ENCODE measurements at regions not wholly inside any gene's neighbourhood (a gene's known extent, or its start where the extent isn't known, plus 50 kb on each side); places are given as distances from the start of the nearest gene placed in this dataset.

DNA sequence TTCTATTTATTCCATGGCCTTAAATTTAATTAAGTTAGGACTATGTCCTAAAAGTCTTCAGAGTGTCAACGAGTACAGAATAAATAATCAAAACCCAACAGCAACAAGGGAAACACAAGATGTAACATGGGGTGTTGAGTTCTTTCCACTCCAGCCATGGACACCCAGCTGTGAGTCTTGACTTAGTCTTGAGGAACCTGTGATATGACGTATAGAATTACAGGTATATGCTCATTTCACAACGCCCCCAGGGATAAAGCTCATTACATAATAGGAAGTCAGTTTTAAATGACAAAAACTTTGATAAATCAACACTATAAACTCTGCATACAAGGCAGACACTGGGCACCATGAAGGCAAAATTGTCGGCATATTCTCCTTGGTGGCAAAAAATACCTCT lies 200.0 kb upstream of the CASK start:
- no TSS peak for BruUV-seq (replicated peaks)
- no peak for DNase-seq (ENCODE audit: low read depth, low spot score)
- Histone ChIP-seq H3K4me3 (ENCODE audit: low read depth in 2 of 2, low read length in 2 of 2) (no peak overlapping the region), H3K27ac (ENCODE audit: low read length) (no peak overlapping the region), H3K9me3 (ENCODE audit: control insufficient read depth, insufficient read depth, low read depth, low read length) (no peaks in the 10 kb centered on the region), H3K36me3 (ENCODE audit: control insufficient read depth, insufficient read depth, low read length) (no peaks in the 10 kb centered on the region), H3K4me1 (ENCODE audit: control insufficient read depth, insufficient read depth, low read length) (no peaks in the 10 kb centered on the region), H3K27me3 (ENCODE audit: control insufficient read depth, insufficient read depth, low read length) (no peaks in the 10 kb centered on the region)
- ATAC-seq, result no peak
- in situ Hi-C loops (cut with HindIII; ENCODE audit: low pct_unique_long_range_greater_than_20kb, low sequenced_read_pairs) (no loop called here), intact Hi-C loops (cut with micrococcal nuclease; ENCODE audit: unreplicated experiment) (no loop called here)
- ChIA-PET CTCF (no interaction called here), POLR2A (no interaction called here)
- TF ChIP-seq SIN3A (IDR thresholded peaks at IDR 0.05; ENCODE audit: borderline replicate concordance, insufficient read depth, low read depth, low read length) (no peak), TCF7L2 (IDR thresholded peaks at IDR 0.05; ENCODE audit: low read depth, low read length) (no peak), POLR2AphosphoS5 (IDR thresholded peaks at IDR 0.05; ENCODE audit: low read depth, low read length) (no peak)
- TF ChIP-seq, protein P1, sequence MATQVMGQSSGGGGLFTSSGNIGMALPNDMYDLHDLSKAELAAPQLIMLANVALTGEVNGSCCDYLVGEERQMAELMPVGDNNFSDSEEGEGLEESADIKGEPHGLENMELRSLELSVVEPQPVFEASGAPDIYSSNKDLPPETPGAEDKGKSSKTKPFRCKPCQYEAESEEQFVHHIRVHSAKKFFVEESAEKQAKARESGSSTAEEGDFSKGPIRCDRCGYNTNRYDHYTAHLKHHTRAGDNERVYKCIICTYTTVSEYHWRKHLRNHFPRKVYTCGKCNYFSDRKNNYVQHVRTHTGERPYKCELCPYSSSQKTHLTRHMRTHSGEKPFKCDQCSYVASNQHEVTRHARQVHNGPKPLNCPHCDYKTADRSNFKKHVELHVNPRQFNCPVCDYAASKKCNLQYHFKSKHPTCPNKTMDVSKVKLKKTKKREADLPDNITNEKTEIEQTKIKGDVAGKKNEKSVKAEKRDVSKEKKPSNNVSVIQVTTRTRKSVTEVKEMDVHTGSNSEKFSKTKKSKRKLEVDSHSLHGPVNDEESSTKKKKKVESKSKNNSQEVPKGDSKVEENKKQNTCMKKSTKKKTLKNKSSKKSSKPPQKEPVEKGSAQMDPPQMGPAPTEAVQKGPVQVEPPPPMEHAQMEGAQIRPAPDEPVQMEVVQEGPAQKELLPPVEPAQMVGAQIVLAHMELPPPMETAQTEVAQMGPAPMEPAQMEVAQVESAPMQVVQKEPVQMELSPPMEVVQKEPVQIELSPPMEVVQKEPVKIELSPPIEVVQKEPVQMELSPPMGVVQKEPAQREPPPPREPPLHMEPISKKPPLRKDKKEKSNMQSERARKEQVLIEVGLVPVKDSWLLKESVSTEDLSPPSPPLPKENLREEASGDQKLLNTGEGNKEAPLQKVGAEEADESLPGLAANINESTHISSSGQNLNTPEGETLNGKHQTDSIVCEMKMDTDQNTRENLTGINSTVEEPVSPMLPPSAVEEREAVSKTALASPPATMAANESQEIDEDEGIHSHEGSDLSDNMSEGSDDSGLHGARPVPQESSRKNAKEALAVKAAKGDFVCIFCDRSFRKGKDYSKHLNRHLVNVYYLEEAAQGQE (IDR thresholded peaks at IDR 0.05; ENCODE audit: insufficient read depth in 1 of 2, low read depth in 2 of 2, low read length in 1 of 2), result no peak
- TF ChIP-seq, protein P2, sequence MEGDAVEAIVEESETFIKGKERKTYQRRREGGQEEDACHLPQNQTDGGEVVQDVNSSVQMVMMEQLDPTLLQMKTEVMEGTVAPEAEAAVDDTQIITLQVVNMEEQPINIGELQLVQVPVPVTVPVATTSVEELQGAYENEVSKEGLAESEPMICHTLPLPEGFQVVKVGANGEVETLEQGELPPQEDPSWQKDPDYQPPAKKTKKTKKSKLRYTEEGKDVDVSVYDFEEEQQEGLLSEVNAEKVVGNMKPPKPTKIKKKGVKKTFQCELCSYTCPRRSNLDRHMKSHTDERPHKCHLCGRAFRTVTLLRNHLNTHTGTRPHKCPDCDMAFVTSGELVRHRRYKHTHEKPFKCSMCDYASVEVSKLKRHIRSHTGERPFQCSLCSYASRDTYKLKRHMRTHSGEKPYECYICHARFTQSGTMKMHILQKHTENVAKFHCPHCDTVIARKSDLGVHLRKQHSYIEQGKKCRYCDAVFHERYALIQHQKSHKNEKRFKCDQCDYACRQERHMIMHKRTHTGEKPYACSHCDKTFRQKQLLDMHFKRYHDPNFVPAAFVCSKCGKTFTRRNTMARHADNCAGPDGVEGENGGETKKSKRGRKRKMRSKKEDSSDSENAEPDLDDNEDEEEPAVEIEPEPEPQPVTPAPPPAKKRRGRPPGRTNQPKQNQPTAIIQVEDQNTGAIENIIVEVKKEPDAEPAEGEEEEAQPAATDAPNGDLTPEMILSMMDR (IDR thresholded peaks at IDR 0.05), result no peak

DNA sequence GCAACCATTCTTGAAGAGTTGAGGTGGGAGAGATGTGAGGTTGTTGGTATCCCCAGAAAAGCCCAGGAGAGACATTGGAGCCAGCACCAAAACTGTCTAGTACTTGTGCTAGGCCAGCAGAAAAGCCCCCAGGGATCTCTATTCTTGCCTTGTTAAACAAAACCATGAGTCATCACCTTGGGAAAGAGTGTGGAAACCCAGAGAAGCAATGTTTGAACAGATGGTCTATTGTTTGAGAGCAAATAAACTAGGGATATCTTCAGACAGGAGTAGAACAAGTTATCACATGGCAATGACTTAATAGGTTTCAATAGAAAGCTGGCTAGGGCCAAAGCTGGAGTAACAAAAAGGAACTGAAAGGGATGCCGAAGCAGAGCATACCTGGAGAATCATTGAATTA lies 195.7 kb upstream of the CASK start:
- ChIA-PET CTCF (no interaction called here), POLR2A (no interaction called here)
- no peaks in the 10 kb centered on the region for H3K36me3 ChIP-seq (ENCODE audit: control insufficient read depth, insufficient read depth, low read length)
- no TSS peak for BruUV-seq (replicated peaks)
- no peaks in the 10 kb centered on the region for H3K27me3 ChIP-seq (ENCODE audit: control insufficient read depth, insufficient read depth, low read length)
- DNase-seq (ENCODE audit: low read depth, low spot score) (no peak), ATAC-seq (no peak)
- no peak overlapping the region for H3K4me3 ChIP-seq (ENCODE audit: low read depth in 2 of 2, low read length in 2 of 2)
- no peaks in the 10 kb centered on the region for H3K4me1 ChIP-seq (ENCODE audit: control insufficient read depth, insufficient read depth, low read length)
- no peaks in the 10 kb centered on the region for H3K9me3 ChIP-seq (ENCODE audit: control insufficient read depth, insufficient read depth, low read depth, low read length)
- no peak overlapping the region for H3K27ac ChIP-seq (ENCODE audit: low read length)
- TF ChIP-seq POLR2AphosphoS5 (IDR thresholded peaks at IDR 0.05; ENCODE audit: low read depth, low read length) (no peak), TCF7L2 (IDR thresholded peaks at IDR 0.05; ENCODE audit: low read depth, low read length) (no peak), SIN3A (IDR thresholded peaks at IDR 0.05; ENCODE audit: borderline replicate concordance, insufficient read depth, low read depth, low read length) (no peak)
- TF ChIP-seq, protein P1 (IDR thresholded peaks at IDR 0.05; ENCODE audit: insufficient read depth in 1 of 2, low read depth in 2 of 2, low read length in 1 of 2), result no peak
- TF ChIP-seq, protein P2 (IDR thresholded peaks at IDR 0.05), result no peak
- in situ Hi-C loops (cut with HindIII; ENCODE audit: low pct_unique_long_range_greater_than_20kb, low sequenced_read_pairs), result no loop called here
- intact Hi-C loops (cut with micrococcal nuclease; ENCODE audit: unreplicated experiment), result no loop called here

All from Panc1 (cell line).